Neural cell (in vitro differentiated cells): ENCODE measurements at regions not wholly inside any gene's neighbourhood (a gene's known extent, or its start where the extent isn't known, plus 50 kb on each side); places are given as distances from the start of the nearest gene placed in this dataset.

Experiments
- H2AFZ ChIP-seq: fragments of 200-600, 300-800 bp; sonication (generic), shearing (Covaris generic); 2 replicates; pipeline ENCODE4 v1.6.0; 2014; ENCODE audit warnings: low read depth, mild to moderate bottlenecking, antibody characterized with exemption, low read length, moderate library complexity
- H3F3A ChIP-seq: fragments of 200-600 bp; shearing (Covaris generic); 2 replicates; pipeline ENCODE4 v1.6.1; 2016; ENCODE audit warnings: mild to moderate bottlenecking, moderate library complexity, mixed read lengths, antibody characterized with exemption, low read length; ENCODE audit not compliant: insufficient read depth, poor library complexity, severe bottlenecking
- H3K27ac ChIP-seq: fragments of 200-600, 300-800 bp; sonication (generic), shearing (Covaris generic); 2 replicates; pipeline ENCODE4 v1.5.1; 2014; ENCODE audit warnings: mild to moderate bottlenecking, low read length, moderate library complexity
- H3K27me3 ChIP-seq: fragments of 300-800, 200-600 bp; sonication (generic), shearing (Covaris generic); 2 replicates; pipeline ENCODE4 v1.6.0; 2014; ENCODE audit warnings: mild to moderate bottlenecking, low read depth, low read length, moderate library complexity; ENCODE audit not compliant: insufficient read depth
- H3K36me3 ChIP-seq: fragments of 300-800, 200-600 bp; sonication (generic), shearing (Covaris generic); 2 replicates; pipeline ENCODE4 v1.5.1; 2014; ENCODE audit warnings: mild to moderate bottlenecking, antibody characterized with exemption, low read length, moderate library complexity; ENCODE audit not compliant: insufficient read depth
- H3K4me2 ChIP-seq: fragments of 300-800, 200-600 bp; sonication (generic), shearing (Covaris generic); 2 replicates; pipeline ENCODE4 v1.6.0; 2014; ENCODE audit warnings: mild to moderate bottlenecking, low read length
- H3K4me3 ChIP-seq: fragments of 300-800, 200-600 bp; sonication (generic), shearing (Covaris generic); 2 replicates; pipeline ENCODE4 v1.5.1; 2014; ENCODE audit warnings: mild to moderate bottlenecking, low read length, moderate library complexity
- H3K79me2 ChIP-seq: fragments of 200-600 bp; shearing (Covaris generic); replicated peaks from 2 replicates; pipeline ENCODE4 v1.6.0; 2014; ENCODE audit warnings: mild to moderate bottlenecking, low read length, moderate library complexity; ENCODE audit not compliant: insufficient read depth
- H3K9ac ChIP-seq: fragments of 300-800, 200-600 bp; sonication (generic), shearing (Covaris generic); 2 replicates; pipeline ENCODE4 v1.6.1; 2016; ENCODE audit warnings: mild to moderate bottlenecking, low read length, mixed read lengths
- H3K9me2 ChIP-seq: fragments of 200-600 bp; shearing (Covaris generic); 2 replicates; pipeline ENCODE4 v1.6.1; 2016; ENCODE audit warnings: mild to moderate bottlenecking, low read length, mixed read lengths; ENCODE audit not compliant: insufficient read depth
- H3K9me3 ChIP-seq: fragments of 200-600, 300-800 bp; sonication (generic), shearing (Covaris generic); 2 replicates; pipeline ENCODE4 v1.6.1; 2016; ENCODE audit warnings: mild to moderate bottlenecking, mixed run types, low read length, moderate library complexity, mixed read lengths
- H4K20me1 ChIP-seq: fragments of 200-600 bp; shearing (Covaris generic); 2 replicates; pipeline ENCODE4 v1.6.1; 2016; ENCODE audit warnings: mild to moderate bottlenecking, mixed run types; ENCODE audit not compliant: insufficient read depth
- CTCF ChIP-seq: fragments of 450-650 bp; IDR thresholded peaks from 2 replicates; pipeline ENCODE4 v1.5.1; 2014; ENCODE audit warnings: antibody characterized with exemption, mild to moderate bottlenecking, moderate library complexity; ENCODE audit not compliant: poor library complexity, severe bottlenecking
- EP300 ChIP-seq: fragments of 450-650 bp; conservative IDR thresholded peaks from 2 replicates; pipeline ENCODE4 v1.6.1; 2014; ENCODE audit warnings: antibody characterized with exemption, mild to moderate bottlenecking, moderate library complexity; ENCODE audit not compliant: poor library complexity, severe bottlenecking
- EZH2 ChIP-seq: fragments of 200-600, 300-800 bp; shearing (Covaris generic), sonication (generic); IDR thresholded peaks from 2 replicates; pipeline ENCODE4 v1.6.1; 2014; ENCODE audit warnings: antibody characterized with exemption, low read length, borderline replicate concordance, mild to moderate bottlenecking; ENCODE audit not compliant: insufficient read depth, poor library complexity, severe bottlenecking
- MXI1 ChIP-seq: fragments of 450-650 bp; conservative IDR thresholded peaks from 2 replicates; pipeline ENCODE4 v1.6.1; 2014; ENCODE audit warnings: antibody characterized with exemption, mild to moderate bottlenecking; ENCODE audit not compliant: poor library complexity, severe bottlenecking
- POLR2AphosphoS5 ChIP-seq: IDR thresholded peaks from 2 replicates; pipeline ENCODE4 v1.6.1; 2012
- RAD21 ChIP-seq: fragments of 450-650 bp; conservative IDR thresholded peaks from 2 replicates; pipeline ENCODE4 v1.6.1; 2014; ENCODE audit warnings: antibody characterized with exemption, mild to moderate bottlenecking, moderate library complexity
- REST ChIP-seq: IDR thresholded peaks from 2 replicates; pipeline ENCODE4 v1.6.1; 2012; ENCODE audit warnings: borderline replicate concordance
- SMC3 ChIP-seq: fragments of 450-650 bp; conservative IDR thresholded peaks from 2 replicates; pipeline ENCODE4 v1.6.1; 2014; ENCODE audit warnings: antibody characterized with exemption, mild to moderate bottlenecking, moderate library complexity; ENCODE audit not compliant: poor library complexity
- TAF1 ChIP-seq: IDR thresholded peaks from 2 replicates; pipeline ENCODE4 v1.6.1; 2012; ENCODE audit warnings: low read depth

- H3K9me2 ChIP-seq, result no peaks in the 10 kb centered on the region
- no peak overlapping the region for H2AFZ ChIP-seq
- no peaks in the 10 kb centered on the region for H4K20me1 ChIP-seq
- no peak overlapping the region for H3K4me2 ChIP-seq
- no peaks in the 10 kb centered on the region for H3K9me3 ChIP-seq
- no peak overlapping the region for H3K4me3 ChIP-seq
- H3K27ac ChIP-seq, result no peak overlapping the region
- no peaks in the 10 kb centered on the region for H3K79me2 ChIP-seq
- no peaks in the 10 kb centered on the region for H3K27me3 ChIP-seq
- no peaks in the 10 kb centered on the region for H3K36me3 ChIP-seq
- TF ChIP-seq SMC3 (no peak), TAF1 (no peak), RAD21 (no peak), CTCF (no peak), MXI1 (no peak), POLR2AphosphoS5 (no peak), EZH2 (no peak), EP300 (no peak), REST (no peak)
- H3K9ac ChIP-seq, result no peak overlapping the region
- H3F3A ChIP-seq, result no peaks in the 10 kb centered on the region
Measured at GRCh38 chr5:28430565-28431178, 1392.3 kb upstream of the CDH9 start.

GRCh38 chr5:28421141-28421540 lies 1382.8 kb upstream of the CDH9 start:
- H3K4me2 ChIP-seq, result no peak overlapping the region
- H3K36me3 ChIP-seq, result no peaks in the 10 kb centered on the region
- H3K9me3 ChIP-seq, result no peaks in the 10 kb centered on the region
- H4K20me1 ChIP-seq, result no peaks in the 10 kb centered on the region
- no peaks in the 10 kb centered on the region for H3K9me2 ChIP-seq
- no peak overlapping the region for H3K4me3 ChIP-seq
- TF ChIP-seq MXI1 (no peak), RAD21 (no peak), POLR2AphosphoS5 (no peak), REST (no peak), CTCF (no peak), EZH2 (no peak), TAF1 (no peak), SMC3 (no peak), EP300 (no peak)
- no peaks in the 10 kb centered on the region for H3K27me3 ChIP-seq
- H3K27ac ChIP-seq, result no peak overlapping the region
- H3K9ac ChIP-seq, result no peak overlapping the region
- H2AFZ ChIP-seq, result no peak overlapping the region
- H3F3A ChIP-seq, result no peaks in the 10 kb centered on the region
- no peaks in the 10 kb centered on the region for H3K79me2 ChIP-seq
